GM23338 (cell line): ENCODE measurements at regions not wholly inside any gene's neighbourhood (a gene's known extent, or its start where the extent isn't known, plus 50 kb on each side); places are given as distances from the start of the nearest gene placed in this dataset.

Experiments used
- CREB1 ChIP-seq: fragments of 250-450 bp; sonication (Bioruptor Pico); IDR thresholded peaks from 2 replicates; pipeline ENCODE4 v1.5.0; 2020; ENCODE audit warnings: low read depth, mild to moderate bottlenecking, moderate library complexity
- CTCF ChIP-seq, 2 experiments: fragments of 200-600 bp in 1 of 2; sonication (generic) in 1 of 2; conservative IDR thresholded peaks; 2 replicates each; pipeline versions ENCODE4 v1.5.1 to v1.6.1; 2016 to 2017; ENCODE audit warnings: antibody characterized with exemption in 2 of 2, low read depth in 2 of 2, mild to moderate bottlenecking in 2 of 2, moderate library complexity in 1 of 2
- ETS1 ChIP-seq: IDR thresholded peaks from 2 replicates; pipeline ENCODE4 v1.6.1; 2016; ENCODE audit warnings: antibody characterized with exemption
- EZH2 ChIP-seq: fragments of 200-600 bp; sonication (generic); IDR thresholded peaks from one replicate; pipeline ENCODE4 v1.8.0; 2017; ENCODE audit warnings: antibody characterized with exemption, mild to moderate bottlenecking, low read depth; ENCODE audit not compliant: unreplicated experiment
- EZH2phosphoT487 ChIP-seq: fragments of 200-600 bp; sonication (generic); IDR thresholded peaks from one replicate; pipeline ENCODE4 v1.8.1; 2018; ENCODE audit warnings: antibody characterized with exemption; ENCODE audit not compliant: unreplicated experiment
- NANOG ChIP-seq: IDR thresholded peaks from 2 replicates; pipeline ENCODE4 v1.6.1; 2016; ENCODE audit warnings: antibody characterized with exemption, borderline replicate concordance
- POLR2AphosphoS5 ChIP-seq: IDR thresholded peaks from 2 replicates; pipeline ENCODE4 v1.6.1; 2016; ENCODE audit warnings: antibody characterized with exemption, low read depth
- REST ChIP-seq: IDR thresholded peaks from one replicate; pipeline ENCODE4 v1.6.1; 2018; ENCODE audit warnings: antibody characterized with exemption; ENCODE audit not compliant: unreplicated experiment
- ZNF114 ChIP-seq: fragments of 250-450 bp; sonication (Bioruptor Pico); IDR thresholded peaks from 2 replicates; pipeline ENCODE4 v1.5.0; 2020; ENCODE audit warnings: mild to moderate bottlenecking, moderate library complexity
- ZNF331 ChIP-seq: fragments of 250-450 bp; sonication (Bioruptor Pico); IDR thresholded peaks from 2 replicates; pipeline ENCODE4 v1.5.0; 2020; ENCODE audit warnings: low read depth, mild to moderate bottlenecking, moderate library complexity

GRCh38 chr16:80436510-80436909 is 104.3 kb upstream of the DYNLRB2 start:
- TF ChIP-seq CREB1 = no peak
- no peak for TF ChIP-seq EZH2
- no peak for TF ChIP-seq CTCF (conservative IDR thresholded peaks at IDR 0.05; ENCODE audit: low read depth in 2 of 2)
- no peak for TF ChIP-seq POLR2AphosphoS5
- TF ChIP-seq EZH2phosphoT487 = no peak
- no peak for TF ChIP-seq REST
- TF ChIP-seq ZNF331 (CRISPR knock-in tag) = no peak
- TF ChIP-seq ETS1 = no peak
- no peak for TF ChIP-seq ZNF114 (CRISPR knock-in tag)
- no peak for TF ChIP-seq NANOG
